T-helper 1 cell treated with Interleukin-12 subunit alpha and Interleukin-12 subunit beta and Interleukin-4 antibody, amounts not matched to agents 30 ng/mL and 1 ng/mL, for 36 hours (primary cell): ENCODE measurements at regions not wholly inside any gene's neighbourhood (a gene's known extent, or its start where the extent isn't known, plus 50 kb on each side); places are given as distances from the start of the nearest gene placed in this dataset.

Experiments
- intact Hi-C: fragments of 100-400 bp; cut with micrococcal nuclease; formaldehyde crosslinking; loops from one replicate; pipeline ENCODE4 v1.15.1; 2024

GRCh38 chr3:89625945-89626344, 518.5 kb downstream of the EPHA3 start:
- intact Hi-C loops, result no loop called here

- intact Hi-C loops, result no loop called here
Observed at GRCh38 chr3:89628856-89629670, 521.6 kb downstream of the EPHA3 start.

- intact Hi-C loops, result no loop called here
Observed at GRCh38 chr3:89635137-89635536, 527.7 kb downstream of the EPHA3 start.

DNA sequence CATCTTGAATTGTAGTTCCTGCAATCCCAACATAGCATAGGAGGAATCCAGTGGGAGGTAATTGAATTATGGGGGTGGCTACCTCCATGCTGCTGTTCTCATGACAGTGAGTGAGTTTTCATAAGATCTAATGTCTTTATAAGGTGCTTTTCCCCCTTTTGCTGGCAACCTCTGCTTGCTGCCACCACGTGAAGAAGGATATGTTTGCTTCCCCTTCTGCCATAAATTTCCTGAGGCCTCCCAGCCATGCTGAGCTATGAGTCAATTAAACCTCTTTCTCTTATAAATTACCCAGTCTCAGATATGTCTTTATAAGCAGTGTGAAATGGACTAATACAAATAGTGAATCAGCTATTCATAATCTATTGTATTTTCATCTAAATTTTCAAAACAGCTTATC, 537.3 kb downstream of the EPHA3 start:
- intact Hi-C loops, result no loop called here

DNA sequence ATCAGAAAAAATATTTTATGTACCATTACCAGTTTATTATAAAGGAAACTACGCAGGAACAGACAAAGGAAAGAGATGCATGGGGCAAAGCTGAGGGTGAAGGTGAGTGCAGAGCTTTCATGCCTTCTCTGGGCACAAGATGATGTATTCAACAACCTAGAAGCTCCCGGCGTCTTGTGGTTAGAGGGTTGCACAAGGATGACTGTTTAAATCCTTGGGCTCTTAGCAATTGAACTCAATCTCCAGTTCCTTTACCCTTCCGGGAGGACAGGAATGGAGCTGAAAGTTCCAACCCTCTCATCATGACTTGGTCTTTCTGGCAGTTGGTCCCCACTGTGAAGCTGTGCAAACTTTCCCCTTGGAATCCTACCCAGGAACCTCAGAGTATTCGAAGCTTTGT, 542.0 kb downstream of the EPHA3 start:
- intact Hi-C loops, result no loop called here

- intact Hi-C loops, result no loop called here
Observed at GRCh38 chr3:89654031-89654430, 546.6 kb downstream of the EPHA3 start.

GRCh38 chr3:89656388-89656787, 549.0 kb downstream of the EPHA3 start:
- intact Hi-C loops, result no loop called here

- intact Hi-C loops, result no loop called here
Observed at GRCh38 chr3:89679686-89680085, 572.3 kb downstream of the EPHA3 start.

DNA sequence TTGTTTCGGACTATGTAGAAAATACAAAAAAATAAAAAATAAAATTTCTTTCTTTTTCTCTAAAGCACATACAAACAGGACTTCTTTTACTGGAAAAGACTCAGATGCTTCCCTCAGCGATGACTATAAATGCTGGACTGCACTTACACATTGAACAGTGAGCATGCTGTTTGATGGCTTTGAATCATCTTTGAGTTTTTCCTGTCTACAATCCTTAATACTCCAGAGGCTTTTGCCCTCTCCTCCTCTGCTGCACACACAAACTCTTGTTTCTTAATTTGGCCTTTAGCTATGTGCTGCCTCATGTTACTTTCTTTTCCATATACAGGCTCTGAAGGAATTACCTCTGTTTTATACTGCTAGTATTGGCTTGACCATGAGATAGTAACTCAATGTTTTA, 575.1 kb downstream of the EPHA3 start:
- intact Hi-C loops, result no loop called here

- intact Hi-C loops, result no loop called here
Observed at GRCh38 chr3:89685731-89686130, 578.3 kb downstream of the EPHA3 start.

GRCh38 chr3:89690646-89691045, 583.2 kb downstream of the EPHA3 start:
- intact Hi-C loops, result no loop called here

DNA sequence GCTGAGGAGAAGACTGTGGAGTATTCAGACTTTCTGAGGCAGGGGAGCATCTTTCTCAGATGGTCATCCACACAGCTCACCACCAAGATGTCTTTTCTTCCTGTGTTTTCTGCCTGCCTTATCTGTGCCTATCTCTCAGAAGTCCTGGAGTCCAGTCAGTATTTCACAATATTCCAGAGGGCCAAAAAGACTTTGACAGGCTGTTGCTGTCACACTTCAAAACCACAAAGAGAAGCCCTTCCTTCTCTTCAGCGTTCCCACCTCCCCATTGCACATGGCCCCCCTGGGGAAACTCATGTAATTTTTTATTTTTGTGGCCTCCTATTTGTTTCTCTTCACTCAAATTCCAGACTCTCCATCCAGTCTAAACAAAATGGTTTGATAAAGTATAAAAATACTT, 585.2 kb downstream of the EPHA3 start:
- intact Hi-C loops, result no loop called here

GRCh38 chr3:89697321-89697916, 590.0 kb downstream of the EPHA3 start:
- intact Hi-C loops, result no loop called here

DNA sequence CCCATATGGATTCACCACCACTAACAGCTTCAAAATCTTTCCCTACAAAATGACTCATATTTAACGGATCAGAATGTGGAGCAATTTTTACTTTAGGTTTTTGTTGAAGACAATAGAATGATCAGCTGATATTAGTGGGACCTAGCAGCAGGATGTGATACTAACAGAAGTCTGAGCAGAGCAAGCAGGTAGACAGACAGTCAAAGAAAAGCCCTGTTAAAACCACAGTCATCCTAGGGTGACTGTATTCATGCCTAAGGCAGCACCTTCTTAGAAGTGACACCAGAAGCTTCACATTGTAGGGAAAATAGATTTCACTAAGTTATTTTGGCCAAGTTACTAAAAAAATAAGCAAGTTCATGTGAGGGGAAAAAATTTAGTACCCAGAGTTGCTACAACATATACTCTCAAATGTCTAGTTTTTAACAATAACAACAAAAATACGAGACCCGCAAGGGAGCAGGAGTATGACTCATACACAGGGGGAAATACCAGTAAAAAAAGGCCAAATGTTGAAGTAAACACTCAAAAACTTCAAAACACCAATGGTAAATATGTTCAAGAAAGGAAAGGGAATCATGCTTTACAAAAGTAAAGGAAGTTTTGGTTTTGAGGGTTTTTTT, 590.9 kb downstream of the EPHA3 start:
- intact Hi-C loops, result no loop called here

- intact Hi-C loops, result no loop called here
Observed at GRCh38 chr3:89699229-89699628, 591.8 kb downstream of the EPHA3 start.

DNA sequence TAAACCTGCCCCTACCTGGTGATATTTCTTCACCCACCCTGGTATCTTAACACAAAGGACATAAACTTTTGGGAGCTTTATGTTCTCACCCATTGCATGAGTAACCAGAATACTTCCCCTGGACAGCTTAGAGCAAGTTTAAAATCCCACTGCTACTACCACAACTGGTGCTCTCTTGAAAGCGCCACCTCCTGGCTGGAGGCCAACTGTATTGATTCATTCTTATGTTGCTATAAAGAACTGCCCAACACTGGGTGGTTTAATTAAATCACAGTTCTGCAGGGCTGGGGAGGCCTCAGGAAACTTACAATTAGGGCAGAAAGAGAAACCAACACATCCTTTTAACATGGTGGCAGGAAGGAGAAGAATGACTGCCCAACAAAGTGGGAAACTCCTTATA, 592.4 kb downstream of the EPHA3 start:
- intact Hi-C loops, result no loop called here

DNA sequence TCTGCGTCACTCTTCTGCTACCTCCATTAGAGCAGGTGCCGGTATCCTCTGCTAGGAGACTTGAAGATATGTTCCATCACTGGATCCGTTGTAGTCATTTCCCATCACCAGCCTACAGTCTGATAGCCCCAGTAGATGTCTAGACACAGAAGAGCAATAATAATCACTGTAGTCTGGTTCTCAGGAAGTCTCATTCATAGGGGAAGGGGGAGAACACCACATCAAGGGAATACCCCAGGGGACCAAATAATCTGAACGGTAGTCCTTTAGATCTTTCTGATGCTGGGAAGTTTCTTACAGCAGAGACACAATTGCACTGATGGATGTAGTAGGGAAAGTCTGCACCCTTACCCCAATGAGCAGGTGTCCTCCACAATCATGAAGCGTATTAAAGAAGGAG, 595.0 kb downstream of the EPHA3 start:
- intact Hi-C loops, result no loop called here

- intact Hi-C loops, result no loop called here
Observed at GRCh38 chr3:89713196-89713595, 605.8 kb downstream of the EPHA3 start.

DNA sequence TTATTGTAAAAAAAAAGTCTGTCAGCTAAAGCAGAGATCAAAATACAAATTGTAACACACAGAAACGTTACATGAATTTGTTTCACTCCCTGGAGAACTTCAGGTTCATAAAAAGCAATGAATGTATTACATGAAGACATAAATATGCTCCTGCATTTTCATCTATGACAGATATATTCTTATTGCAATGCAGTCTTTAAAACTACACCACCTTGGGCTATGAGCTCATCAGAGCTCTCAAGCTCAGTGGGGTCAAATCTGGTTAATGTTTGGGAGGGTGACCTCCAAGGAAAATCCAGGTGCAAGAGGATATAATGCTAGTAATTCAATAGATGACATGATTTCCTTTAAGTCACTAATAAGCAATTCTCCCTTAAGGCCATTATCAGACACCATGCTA, 606.8 kb downstream of the EPHA3 start:
- intact Hi-C loops, result no loop called here

- intact Hi-C loops, result no loop called here
Observed at GRCh38 chr3:89740080-89740880, 632.9 kb downstream of the EPHA3 start.

DNA sequence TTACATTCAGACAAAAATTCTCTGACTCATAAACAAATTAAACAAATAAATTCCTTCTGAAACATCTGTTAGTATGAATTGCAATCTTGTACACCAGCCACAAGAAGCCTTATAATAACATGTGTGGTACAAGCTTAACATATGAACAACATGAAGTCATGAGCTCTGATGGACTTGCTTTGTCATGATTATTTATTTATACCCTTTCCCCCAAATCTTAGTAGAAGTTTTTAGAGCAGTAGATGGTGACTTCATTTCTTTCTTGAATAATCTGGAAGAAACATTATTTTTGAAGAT, 633.4 kb downstream of the EPHA3 start:
- intact Hi-C loops, result no loop called here

GRCh38 chr3:89742546-89742945, 635.1 kb downstream of the EPHA3 start:
- intact Hi-C loops, result no loop called here
